Kidney (tissue), 13 donors: ENCODE measurements at regions not wholly inside any gene's neighbourhood (a gene's known extent, or its start where the extent isn't known, plus 50 kb on each side); places are given as distances from the start of the nearest gene placed in this dataset.

Source experiments
- DNase-seq, 5 donors: peaks; one replicate each; pipeline ENCODE4 v3.0.0-alpha.2; 2013 to 2020
- FAIRE-seq: peaks from 2 replicates; lab custom pipeline; 2012; peaks lifted over from hg19 to GRCh38; lab: Jason Lieb, UNC
- H3K27ac ChIP-seq, 2 donors: one replicate each; pipeline ENCODE4 v1.7.0; 2013; ENCODE audit warnings: low read depth in 2 of 2, low read length in 2 of 2, inconsistent platforms in 1 of 2
- H3K27me3 ChIP-seq: one replicate; pipeline ENCODE4 v1.7.1; 2013; ENCODE audit warnings: low read length, inconsistent platforms; ENCODE audit not compliant: control insufficient read depth, insufficient read depth
- H3K36me3 ChIP-seq, 3 donors: one replicate each; pipeline versions ENCODE4 v1.7.0 to v1.7.1; 2013; ENCODE audit warnings: low read length in 3 of 3, control low read depth in 1 of 3, inconsistent platforms in 1 of 3; ENCODE audit not compliant: insufficient read depth in 3 of 3, control insufficient read depth in 2 of 3
- H3K4me1 ChIP-seq, 3 donors: one replicate each; pipeline versions ENCODE4 v1.7.0 to v1.7.1; 2013; ENCODE audit warnings: low read length in 3 of 3, inconsistent platforms in 1 of 3, low read depth in 1 of 3; ENCODE audit not compliant: control insufficient read depth in 2 of 3, insufficient read depth in 2 of 3
- H3K4me3 ChIP-seq, 3 donors: one replicate each; pipeline versions ENCODE4 v1.7.0 to v1.8.1; 2013; ENCODE audit warnings: low read length in 3 of 3, control low read depth in 1 of 3, inconsistent platforms in 1 of 3
- H3K9ac ChIP-seq, 3 donors: one replicate each; pipeline versions ENCODE4 v1.7.0 to v1.7.1; 2013; ENCODE audit warnings: low read length in 3 of 3, control low read depth in 1 of 3, inconsistent platforms in 1 of 3
- H3K9me3 ChIP-seq, 3 donors: one replicate each; pipeline versions ENCODE4 v1.7.0 to v1.7.1; 2013; ENCODE audit warnings: low read length in 3 of 3, control low read depth in 1 of 3, inconsistent platforms in 1 of 3; ENCODE audit not compliant: control insufficient read depth in 2 of 3, insufficient read depth in 1 of 3
- intact Hi-C: fragments of 100-400 bp; cut with DNase I; formaldehyde crosslinking; loops from one replicate; pipeline ENCODE4 v1.11.1; 2022
- TF ChIP-seq, protein P1 (sequence below): IDR thresholded peaks from 3 replicates; pipeline ENCODE4 v1.5.1; 2012; ENCODE audit warnings: mild to moderate bottlenecking, moderate library complexity, borderline replicate concordance; ENCODE audit not compliant: insufficient read depth; ENCODE audit errors: extremely low read depth
- donor health status: control.
- donor health status: control.
- donor health status: control.
- donor health status: control.
- donor health status: control.
- donor health status: DM: yes; HTN: yes; CAD: no.
- donor health status: Normal renal cell carcinoma (clear cell type).

DNA sequence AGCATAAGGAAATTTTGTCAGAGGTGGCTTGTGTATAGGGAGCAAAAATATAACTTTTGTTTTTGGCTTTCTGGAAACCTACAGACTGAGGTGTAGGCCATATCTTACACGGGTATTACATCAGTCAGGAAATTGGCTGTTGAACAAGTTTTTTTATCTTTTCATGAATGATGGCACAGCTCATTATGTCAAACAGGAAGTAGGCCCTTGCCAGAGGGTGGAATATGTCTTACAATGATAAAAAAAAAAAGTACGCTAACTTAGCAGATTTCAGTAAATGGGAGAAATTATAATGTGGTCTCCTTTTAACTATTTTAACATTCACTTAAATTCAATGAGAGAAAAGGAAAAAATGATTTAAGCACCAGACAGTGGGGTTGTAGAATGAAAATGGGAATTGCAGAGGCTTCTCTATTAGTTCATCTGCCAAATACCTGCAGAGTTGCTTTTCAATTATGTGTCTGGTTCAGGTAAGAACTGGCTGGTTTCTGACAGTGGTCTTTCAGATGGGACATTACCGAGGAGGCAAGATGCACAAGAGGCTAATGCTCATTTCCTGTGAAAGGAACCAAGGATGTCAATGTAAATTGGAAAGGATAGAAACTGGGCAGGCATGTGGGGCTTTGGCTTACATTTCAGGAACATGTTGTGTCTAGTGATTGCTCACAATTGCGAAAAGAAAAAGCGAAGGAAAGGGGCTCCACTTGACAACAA lies 169.9 kb downstream of the NNT start:
- intact Hi-C loops, result no loop called here
- FAIRE-seq (no peak), DNase-seq (no peak)
- no peaks in the 10 kb centered on the region for H3K4me1 ChIP-seq
- no peak overlapping the region for H3K9ac ChIP-seq
- H3K36me3 ChIP-seq, result no peaks in the 10 kb centered on the region
- H3K4me3 ChIP-seq, result no peak overlapping the region
- H3K27ac ChIP-seq, result no peak overlapping the region
- no peaks in the 10 kb centered on the region for H3K27me3 ChIP-seq
- TF ChIP-seq, protein P1, sequence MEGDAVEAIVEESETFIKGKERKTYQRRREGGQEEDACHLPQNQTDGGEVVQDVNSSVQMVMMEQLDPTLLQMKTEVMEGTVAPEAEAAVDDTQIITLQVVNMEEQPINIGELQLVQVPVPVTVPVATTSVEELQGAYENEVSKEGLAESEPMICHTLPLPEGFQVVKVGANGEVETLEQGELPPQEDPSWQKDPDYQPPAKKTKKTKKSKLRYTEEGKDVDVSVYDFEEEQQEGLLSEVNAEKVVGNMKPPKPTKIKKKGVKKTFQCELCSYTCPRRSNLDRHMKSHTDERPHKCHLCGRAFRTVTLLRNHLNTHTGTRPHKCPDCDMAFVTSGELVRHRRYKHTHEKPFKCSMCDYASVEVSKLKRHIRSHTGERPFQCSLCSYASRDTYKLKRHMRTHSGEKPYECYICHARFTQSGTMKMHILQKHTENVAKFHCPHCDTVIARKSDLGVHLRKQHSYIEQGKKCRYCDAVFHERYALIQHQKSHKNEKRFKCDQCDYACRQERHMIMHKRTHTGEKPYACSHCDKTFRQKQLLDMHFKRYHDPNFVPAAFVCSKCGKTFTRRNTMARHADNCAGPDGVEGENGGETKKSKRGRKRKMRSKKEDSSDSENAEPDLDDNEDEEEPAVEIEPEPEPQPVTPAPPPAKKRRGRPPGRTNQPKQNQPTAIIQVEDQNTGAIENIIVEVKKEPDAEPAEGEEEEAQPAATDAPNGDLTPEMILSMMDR, result no peak
- H3K9me3 ChIP-seq, result no peaks in the 10 kb centered on the region

DNA sequence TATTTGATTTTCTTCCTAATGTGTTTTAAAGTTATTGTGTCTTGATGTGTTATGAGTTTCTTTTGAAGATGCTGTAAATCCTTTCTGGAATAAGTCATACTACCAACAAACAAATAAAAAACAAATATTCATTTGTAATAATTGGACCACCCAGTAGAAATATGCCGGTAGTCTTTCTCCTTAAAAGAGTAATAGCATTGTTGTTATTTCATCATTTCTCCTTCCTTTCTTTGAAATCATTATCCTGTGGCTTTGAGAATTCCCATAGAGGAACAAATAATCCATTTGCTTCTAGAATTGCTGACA lies 169.4 kb downstream of the NNT start:
- no peak for DNase-seq
- TF ChIP-seq, protein P1, result no peak
- no peak for FAIRE-seq
- Histone ChIP-seq H3K27me3 (no peaks in the 10 kb centered on the region), H3K27ac (no peak overlapping the region), H3K36me3 (no peaks in the 10 kb centered on the region), H3K9me3 (no peaks in the 10 kb centered on the region), H3K4me1 (no peaks in the 10 kb centered on the region), H3K4me3 (no peak overlapping the region), H3K9ac (no peak overlapping the region)
- intact Hi-C loops, result no loop called here

DNA sequence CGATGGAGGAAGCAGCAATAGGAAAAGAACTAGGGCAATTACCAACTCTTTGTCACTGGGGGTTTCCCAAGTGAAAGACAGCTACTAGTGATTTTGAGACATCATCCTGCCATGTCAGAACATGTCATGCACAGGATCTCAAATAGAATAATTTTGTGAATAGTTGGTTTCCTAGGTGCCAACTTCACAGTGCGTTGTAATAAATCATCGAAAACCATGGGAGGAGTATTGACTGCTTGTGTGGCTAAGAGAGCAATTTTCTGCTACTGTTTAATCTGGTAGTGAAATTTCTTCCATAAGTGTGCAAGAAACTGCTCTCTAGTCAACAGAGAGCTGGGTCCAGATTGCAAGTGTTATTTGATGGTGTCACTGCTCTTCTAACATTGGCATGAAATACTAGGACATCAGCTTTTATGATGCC lies 168.6 kb downstream of the NNT start:
- Histone ChIP-seq H3K4me3 (no peak overlapping the region), H3K27me3 (no peaks in the 10 kb centered on the region), H3K9me3 (no peaks in the 10 kb centered on the region), H3K4me1 (no peaks in the 10 kb centered on the region), H3K36me3 (no peaks in the 10 kb centered on the region), H3K9ac (no peak overlapping the region), H3K27ac (no peak overlapping the region)
- TF ChIP-seq, protein P1, result no peak
- intact Hi-C loops, result no loop called here
- DNase-seq, result no peak
- no peak for FAIRE-seq
